Trophoblast cell (in vitro differentiated cells and primary cell): ENCODE measurements at regions not wholly inside any gene's neighbourhood (a gene's known extent, or its start where the extent isn't known, plus 50 kb on each side); places are given as distances from the start of the nearest gene placed in this dataset.

Experiments used
- DNase-seq, 2 donors: peaks; one replicate each; pipeline ENCODE4 v3.0.0-alpha.2; 2016
- H2AFZ ChIP-seq: 2 replicates; pipeline ENCODE4 v1.6.1; 2013; ENCODE audit warnings: low read length, moderate library complexity, mild to moderate bottlenecking; ENCODE audit not compliant: insufficient read depth, poor library complexity
- H2AK5ac ChIP-seq: 2 replicates; pipeline ENCODE4 v1.6.1; 2013; ENCODE audit warnings: mild to moderate bottlenecking, low read length
- H2BK120ac ChIP-seq: 2 replicates; pipeline ENCODE4 v1.6.1; 2013; ENCODE audit warnings: low read length, mild to moderate bottlenecking, moderate library complexity; ENCODE audit not compliant: insufficient read depth, poor library complexity
- H2BK12ac ChIP-seq: 2 replicates; pipeline ENCODE4 v1.6.1; 2013; ENCODE audit warnings: mild to moderate bottlenecking, low read length, moderate library complexity
- H2BK5ac ChIP-seq: 2 replicates; pipeline ENCODE4 v1.6.1; 2013; ENCODE audit warnings: low read length, low read depth, moderate library complexity, mild to moderate bottlenecking; ENCODE audit not compliant: poor library complexity
- H3K14ac ChIP-seq: 2 replicates; pipeline ENCODE4 v1.6.1; 2013; ENCODE audit warnings: mild to moderate bottlenecking, low read length
- H3K18ac ChIP-seq: 2 replicates; pipeline ENCODE4 v1.6.1; 2013; ENCODE audit warnings: mild to moderate bottlenecking, low read length
- H3K23ac ChIP-seq: 2 replicates; pipeline ENCODE4 v1.6.1; 2013; ENCODE audit warnings: low read length
- H3K27ac ChIP-seq: 2 replicates; pipeline ENCODE4 v1.5.1; 2013; ENCODE audit warnings: low read depth, mild to moderate bottlenecking, inconsistent platforms, low read length, moderate library complexity
- H3K27me3 ChIP-seq: 2 replicates; pipeline ENCODE4 v1.6.1; 2013; ENCODE audit warnings: inconsistent platforms, mild to moderate bottlenecking, low read length, moderate library complexity; ENCODE audit not compliant: insufficient read depth
- H3K36me3 ChIP-seq, 2 experiments: 1 replicate in 1 of 2; 2 replicates in 1 of 2; pipeline ENCODE4 v1.6.1; 2013; ENCODE audit warnings: low read length in 2 of 2, mild to moderate bottlenecking in 2 of 2, moderate library complexity in 1 of 2; ENCODE audit not compliant: insufficient read depth in 2 of 2, control insufficient read depth in 1 of 2
- H3K4ac ChIP-seq: 2 replicates; pipeline ENCODE4 v1.6.1; 2013; ENCODE audit warnings: low read depth, mild to moderate bottlenecking, low read length, moderate library complexity
- H3K4me1 ChIP-seq, 2 experiments: 1 replicate in 1 of 2; 2 replicates in 1 of 2; pipeline ENCODE4 v1.6.1; 2013; ENCODE audit warnings: low read length in 2 of 2, mild to moderate bottlenecking in 2 of 2, moderate library complexity in 1 of 2; ENCODE audit not compliant: insufficient read depth in 2 of 2, control insufficient read depth in 1 of 2
- H3K4me2 ChIP-seq: 2 replicates; pipeline ENCODE4 v1.6.1; 2013; ENCODE audit warnings: inconsistent platforms, mild to moderate bottlenecking, low read length, moderate library complexity
- H3K4me3 ChIP-seq: 2 replicates; pipeline ENCODE4 v1.5.1; 2013; ENCODE audit warnings: mild to moderate bottlenecking, low read depth, low read length, inconsistent platforms
- H3K79me1 ChIP-seq: one replicate; pipeline ENCODE4 v1.6.1; 2013; ENCODE audit warnings: low read length
- H3K79me2 ChIP-seq: 2 replicates; pipeline ENCODE4 v1.6.1; 2013; ENCODE audit warnings: low read length, mild to moderate bottlenecking; ENCODE audit not compliant: control insufficient read depth, insufficient read depth, poor library complexity
- H3K9ac ChIP-seq: 2 replicates; pipeline ENCODE4 v1.6.1; 2013; ENCODE audit warnings: mild to moderate bottlenecking, low read length
- H3K9me3 ChIP-seq: 2 replicates; pipeline ENCODE4 v1.6.1; 2013; ENCODE audit warnings: low read depth, mild to moderate bottlenecking, control low read depth, inconsistent platforms, low read length; ENCODE audit not compliant: insufficient read depth
- H4K12ac ChIP-seq: 2 replicates; pipeline ENCODE4 v1.6.1; 2013; ENCODE audit warnings: low read depth, mild to moderate bottlenecking, low read length, moderate library complexity
- H4K8ac ChIP-seq: 2 replicates; pipeline ENCODE4 v1.6.1; 2013; ENCODE audit warnings: low read depth, mild to moderate bottlenecking, low read length, moderate library complexity
- H4K91ac ChIP-seq: one replicate; pipeline ENCODE4 v1.6.1; 2013; ENCODE audit warnings: low read depth, mild to moderate bottlenecking, low read length, moderate library complexity
- WGBS: extraction: QIAGEN DNeasy Blood & Tissue Kit; methylation state at CpG from one replicate; pipeline ENCODE4 v1.1.7; 2013; ENCODE audit warnings: missing lambda C conversion rate; ENCODE audit not compliant: insufficient read length, insufficient coverage; ENCODE audit errors: extremely low coverage; 5-methylcytosine and 5-hydroxymethylcytosine counted together

DNA sequence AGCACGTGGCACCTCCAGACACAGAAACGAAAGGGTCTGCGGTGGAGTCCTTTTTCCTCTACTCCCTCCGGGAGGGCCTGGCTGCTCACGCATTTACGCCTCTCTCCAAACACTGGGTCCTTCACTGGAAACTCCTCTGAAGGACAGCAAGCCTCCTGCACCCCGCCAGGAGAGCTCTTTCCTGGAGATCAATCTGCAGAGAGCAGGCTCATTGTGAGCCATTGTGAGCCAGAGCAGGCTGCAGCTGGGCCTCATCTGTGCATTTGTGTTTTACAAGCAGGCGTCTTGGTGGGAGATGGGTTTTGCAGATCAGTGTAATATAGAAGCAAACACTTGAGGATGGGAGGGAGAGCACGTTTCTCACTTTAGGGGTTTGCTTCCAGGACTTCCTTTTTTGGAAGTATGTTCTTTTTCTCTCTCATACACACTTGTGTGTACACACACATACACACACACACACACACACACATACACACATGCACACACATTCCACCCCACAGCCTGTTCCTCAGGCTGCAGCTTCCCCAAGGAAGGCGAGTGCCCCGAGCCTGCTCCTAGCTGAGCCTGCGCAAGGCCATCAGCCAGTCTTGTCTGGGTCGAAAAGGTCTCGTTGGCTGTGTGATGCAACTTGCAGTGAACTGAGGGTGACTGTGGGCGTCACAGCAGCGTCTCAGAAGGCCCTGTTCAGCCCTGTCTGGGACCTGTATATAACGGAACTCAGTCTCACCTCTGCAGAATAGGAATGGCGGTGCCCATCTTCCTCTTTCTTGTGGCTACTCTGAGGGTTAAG lies 163.5 kb downstream of the GLI2 start:
- Histone ChIP-seq H2BK120ac (no peak overlapping the region), H2BK5ac (no peak overlapping the region), H2AFZ (no peak overlapping the region), H3K4me2 (no peak overlapping the region), H3K27ac (no peak overlapping the region), H3K4me1 (no peaks in the 10 kb centered on the region), H2BK12ac (no peak overlapping the region), H3K79me1 (no peaks in the 10 kb centered on the region), H3K9me3 (no peaks in the 10 kb centered on the region), H2AK5ac (no peak overlapping the region), H4K91ac (no peak overlapping the region), H4K12ac (no peak overlapping the region), H3K9ac (peak overlapping the region; percentile 50), H3K14ac (no peak overlapping the region), H3K27me3 (no peaks in the 10 kb centered on the region), H3K79me2 (no peaks in the 10 kb centered on the region), H3K23ac (no peak overlapping the region), H3K4me3 (no peak overlapping the region), H3K18ac (no peak overlapping the region), H4K8ac (no peak overlapping the region), H3K36me3 (no peaks in the 10 kb centered on the region), H3K4ac (no peak overlapping the region)
- no peak for DNase-seq
- no CpG with 5 or more reads among the region's 18 CpGs for WGBS

DNA sequence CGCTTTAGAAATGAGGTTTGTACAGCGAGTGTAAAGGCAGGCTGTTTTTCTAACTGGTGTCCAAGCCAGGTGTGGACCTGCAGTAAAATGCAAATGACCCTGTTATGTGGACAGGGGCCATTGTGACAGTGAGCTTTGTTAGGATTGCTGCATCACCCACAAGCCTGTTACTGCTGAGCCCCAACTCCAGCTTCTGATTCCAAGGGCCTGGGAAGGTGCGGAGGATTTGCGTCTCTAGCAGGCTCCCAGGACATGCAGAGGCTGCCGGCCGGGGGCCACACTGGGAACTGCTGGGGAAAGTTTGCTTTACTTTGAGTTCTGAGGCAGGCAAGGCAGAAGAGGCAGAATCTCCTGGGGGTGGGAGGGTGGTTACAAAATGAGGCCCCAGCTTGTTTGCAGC lies 164.1 kb downstream of the GLI2 start:
- H3K18ac ChIP-seq: no peak overlapping the region
- H3K4me2 ChIP-seq: no peak overlapping the region
- no peaks in the 10 kb centered on the region for H3K36me3 ChIP-seq
- no peak overlapping the region for H2AK5ac ChIP-seq
- no peak overlapping the region for H4K8ac ChIP-seq
- no peak overlapping the region for H2BK120ac ChIP-seq
- H3K79me2 ChIP-seq: no peaks in the 10 kb centered on the region
- H3K23ac ChIP-seq: no peak overlapping the region
- H3K9ac ChIP-seq: no peak overlapping the region
- no peak overlapping the region for H3K4ac ChIP-seq
- H3K9me3 ChIP-seq: no peaks in the 10 kb centered on the region
- no peak overlapping the region for H3K27ac ChIP-seq
- no peak overlapping the region for H2AFZ ChIP-seq
- WGBS: no CpG with 5 or more reads among the region's 6 CpGs
- no peak overlapping the region for H3K14ac ChIP-seq
- no peak overlapping the region for H4K12ac ChIP-seq
- no peaks in the 10 kb centered on the region for H3K27me3 ChIP-seq
- no peaks in the 10 kb centered on the region for H3K79me1 ChIP-seq
- no peak overlapping the region for H2BK12ac ChIP-seq
- H3K4me3 ChIP-seq: no peak overlapping the region
- no peak overlapping the region for H4K91ac ChIP-seq
- no peak overlapping the region for H2BK5ac ChIP-seq
- DNase-seq: no peak
- no peaks in the 10 kb centered on the region for H3K4me1 ChIP-seq

DNA sequence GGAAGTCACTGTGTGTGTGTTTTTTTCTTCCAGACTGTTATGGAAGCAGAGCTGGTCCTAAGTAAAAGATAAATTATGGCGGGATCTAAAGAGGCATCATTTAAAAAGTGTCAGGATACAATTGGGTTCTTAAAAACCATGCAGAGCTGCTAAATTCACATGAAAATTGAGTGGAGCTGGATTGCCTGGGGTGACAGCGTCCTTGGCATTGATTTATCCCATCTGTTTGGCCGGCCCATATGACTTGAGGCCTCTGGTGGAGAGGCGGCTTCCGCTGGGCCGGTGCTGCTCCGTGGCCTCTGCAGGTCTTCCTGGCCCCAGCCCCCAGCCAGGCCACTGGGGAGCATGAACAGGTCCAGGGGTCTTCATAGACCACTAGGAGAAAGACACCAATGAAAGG lies 165.5 kb downstream of the GLI2 start:
- Histone ChIP-seq H3K36me3 (no peaks in the 10 kb centered on the region), H3K4me3 (no peak overlapping the region), H3K14ac (no peak overlapping the region), H3K18ac (no peak overlapping the region), H3K4me1 (no peaks in the 10 kb centered on the region), H2BK12ac (no peak overlapping the region), H4K8ac (no peak overlapping the region), H3K27me3 (no peaks in the 10 kb centered on the region), H2BK120ac (no peak overlapping the region), H2AFZ (no peak overlapping the region), H3K79me1 (no peaks in the 10 kb centered on the region), H4K12ac (no peak overlapping the region), H2AK5ac (no peak overlapping the region), H3K9me3 (no peaks in the 10 kb centered on the region), H4K91ac (no peak overlapping the region), H3K23ac (no peak overlapping the region), H3K4me2 (no peak overlapping the region), H3K4ac (no peak overlapping the region), H3K79me2 (no peaks in the 10 kb centered on the region), H3K9ac (no peak overlapping the region), H3K27ac (no peak overlapping the region), H2BK5ac (no peak overlapping the region)
- no CpG with 5 or more reads among the region's 7 CpGs for WGBS
- DNase-seq: no peak

DNA sequence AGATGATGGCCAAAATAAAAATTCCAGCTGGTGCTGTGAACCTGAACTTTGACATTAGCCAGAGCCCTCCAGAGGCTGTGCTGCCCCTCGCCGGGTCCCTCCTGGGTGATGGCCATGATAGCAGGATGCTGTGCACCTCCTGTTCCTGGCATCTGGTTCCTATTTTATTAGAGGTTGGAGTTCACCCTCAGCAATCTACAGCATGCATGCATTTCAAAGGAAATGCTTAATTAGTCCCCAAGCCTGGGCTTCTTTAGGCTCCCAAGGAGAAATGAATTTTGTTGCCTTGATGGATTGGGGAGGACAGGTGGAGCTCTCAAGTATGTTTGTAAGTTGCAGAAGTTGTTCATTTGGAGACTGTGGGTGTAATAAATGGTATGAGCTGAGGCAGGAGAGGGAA lies 166.9 kb downstream of the GLI2 start:
- Histone ChIP-seq H4K91ac (no peak overlapping the region), H3K14ac (no peak overlapping the region), H3K9ac (no peak overlapping the region), H3K4me1 (no peaks in the 10 kb centered on the region), H3K23ac (no peak overlapping the region), H3K27ac (no peak overlapping the region), H3K79me2 (no peaks in the 10 kb centered on the region), H3K18ac (no peak overlapping the region), H2AFZ (no peak overlapping the region), H2AK5ac (no peak overlapping the region), H3K79me1 (no peaks in the 10 kb centered on the region), H3K4me2 (no peak overlapping the region), H3K27me3 (no peaks in the 10 kb centered on the region), H2BK120ac (no peak overlapping the region), H2BK5ac (no peak overlapping the region), H4K12ac (no peak overlapping the region), H3K36me3 (no peaks in the 10 kb centered on the region), H3K4me3 (no peak overlapping the region), H3K9me3 (peaks cover 2% of the 10 kb centered on the region), H4K8ac (no peak overlapping the region), H2BK12ac (no peak overlapping the region), H3K4ac (no peak overlapping the region)
- DNase-seq: no peak
- no CpG with 5 or more reads among the region's 2 CpGs for WGBS
